Psoas muscle (tissue), 7 donors: ENCODE measurements at regions not wholly inside any gene's neighbourhood (a gene's known extent, or its start where the extent isn't known, plus 50 kb on each side); places are given as distances from the start of the nearest gene placed in this dataset.

ENCODE experiments used
- ATAC-seq, 4 donors: fragments of 200-7000 bp; cut with Tn5 transposase; one replicate each; pipeline ENCODE4 v1.9.1; 2020; ENCODE audit warnings: moderate library complexity in 3 of 4, mild to moderate bottlenecking in 2 of 4
- DNase-seq, 2 donors: peaks; one replicate each; pipeline ENCODE4 v3.0.0-alpha.2; 2020
- H3K27ac ChIP-seq: fragments of 200-600 bp; one replicate; pipeline ENCODE4 v1.8.0; 2022
- H3K27me3 ChIP-seq, 3 donors: fragments of 200-600 bp in 1 of 3; one replicate each; pipeline versions ENCODE4 v1.6.1 to v1.8.0; 2013 to 2022; ENCODE audit warnings: low read length in 2 of 3, mild to moderate bottlenecking in 2 of 3, moderate library complexity in 1 of 3; ENCODE audit not compliant: insufficient read depth in 3 of 3
- H3K36me3 ChIP-seq, 2 donors: fragments of 200-600 bp in 1 of 2; one replicate each; pipeline versions ENCODE4 v1.6.1 to v1.8.0; 2013 to 2022; ENCODE audit warnings: low read depth in 1 of 2, mild to moderate bottlenecking in 1 of 2, moderate library complexity in 1 of 2; ENCODE audit not compliant: insufficient read depth in 1 of 2
- H3K4me1 ChIP-seq: fragments of 200-600 bp; one replicate; pipeline ENCODE4 v1.8.0; 2022
- H3K4me3 ChIP-seq: fragments of 200-600 bp; one replicate; pipeline ENCODE4 v1.8.0; 2022; ENCODE audit warnings: mild to moderate bottlenecking
- H3K9me3 ChIP-seq: fragments of 200-600 bp; one replicate; pipeline ENCODE4 v1.8.0; 2022
- WGBS, 3 donors: extraction: QIAGEN DNeasy Blood & Tissue Kit; methylation state at CpG; one replicate each; pipeline versions ENCODE4 v1.1.6 to v1.1.7; 2013; 5-methylcytosine and 5-hydroxymethylcytosine counted together
- intact Hi-C, 2 donors: fragments of 100-400 bp; cut with DNase I; formaldehyde crosslinking; loops; one replicate each; pipeline versions ENCODE4 v1.11.0 to v1.14.2; 2022
- TF ChIP-seq, protein P1 (sequence below): fragments of 200-600 bp; IDR thresholded peaks from one replicate; pipeline ENCODE4 v1.8.0; 2022; ENCODE audit warnings: antibody characterized with exemption
- donor health status: healthy with polysubstance abuse.
- donor health status: DM: no; HTN: no; CAD: no; lungs with moderate emphysema.
- donor health status: Bipolar disorder and iron deficiency.
- donor health status: healthy.
- donor health status: DM: yes; HTN: yes; CAD: no.
- donor health status: DM: no; HTN: no; CAD: no.
- donor health status: DM: yes; HTN: yes; CAD: no.

DNA sequence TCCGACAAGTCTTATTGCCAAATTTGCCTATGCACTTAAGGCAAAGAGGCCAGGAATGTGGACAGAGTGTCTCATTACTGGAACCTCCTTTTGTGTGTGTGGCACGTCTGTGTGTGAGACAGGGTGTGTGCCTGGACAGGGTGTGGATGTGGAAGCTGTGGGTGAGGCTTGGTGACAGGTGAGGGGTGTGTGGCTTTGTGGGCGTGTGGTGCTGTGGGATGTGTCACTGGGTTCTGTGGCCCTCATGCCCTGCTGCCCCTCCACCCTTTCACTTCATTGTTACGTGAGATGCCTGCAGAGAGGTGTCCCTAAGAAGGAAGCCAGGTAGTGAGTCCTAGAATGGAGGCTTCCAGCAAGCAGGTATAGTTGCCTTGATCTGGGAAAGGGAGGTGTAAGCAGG lies 244.0 kb upstream of the CHRNA7 start:
- intact Hi-C loops = no loop called here
- TF ChIP-seq, protein P1, sequence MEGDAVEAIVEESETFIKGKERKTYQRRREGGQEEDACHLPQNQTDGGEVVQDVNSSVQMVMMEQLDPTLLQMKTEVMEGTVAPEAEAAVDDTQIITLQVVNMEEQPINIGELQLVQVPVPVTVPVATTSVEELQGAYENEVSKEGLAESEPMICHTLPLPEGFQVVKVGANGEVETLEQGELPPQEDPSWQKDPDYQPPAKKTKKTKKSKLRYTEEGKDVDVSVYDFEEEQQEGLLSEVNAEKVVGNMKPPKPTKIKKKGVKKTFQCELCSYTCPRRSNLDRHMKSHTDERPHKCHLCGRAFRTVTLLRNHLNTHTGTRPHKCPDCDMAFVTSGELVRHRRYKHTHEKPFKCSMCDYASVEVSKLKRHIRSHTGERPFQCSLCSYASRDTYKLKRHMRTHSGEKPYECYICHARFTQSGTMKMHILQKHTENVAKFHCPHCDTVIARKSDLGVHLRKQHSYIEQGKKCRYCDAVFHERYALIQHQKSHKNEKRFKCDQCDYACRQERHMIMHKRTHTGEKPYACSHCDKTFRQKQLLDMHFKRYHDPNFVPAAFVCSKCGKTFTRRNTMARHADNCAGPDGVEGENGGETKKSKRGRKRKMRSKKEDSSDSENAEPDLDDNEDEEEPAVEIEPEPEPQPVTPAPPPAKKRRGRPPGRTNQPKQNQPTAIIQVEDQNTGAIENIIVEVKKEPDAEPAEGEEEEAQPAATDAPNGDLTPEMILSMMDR = no peak
- 82 to 87% (median 83%) methylated on average over 4 of the region's 4 CpGs for WGBS, 3 donors
- no peaks in the 10 kb centered on the region for H3K4me1 ChIP-seq
- H3K27ac ChIP-seq = no peak overlapping the region
- DNase-seq = no peak
- no peak for ATAC-seq
- H3K36me3 ChIP-seq = no peaks in the 10 kb centered on the region
- H3K9me3 ChIP-seq = no peaks in the 10 kb centered on the region
- no peak overlapping the region for H3K4me3 ChIP-seq
- H3K27me3 ChIP-seq = no peaks in the 10 kb centered on the region

DNA sequence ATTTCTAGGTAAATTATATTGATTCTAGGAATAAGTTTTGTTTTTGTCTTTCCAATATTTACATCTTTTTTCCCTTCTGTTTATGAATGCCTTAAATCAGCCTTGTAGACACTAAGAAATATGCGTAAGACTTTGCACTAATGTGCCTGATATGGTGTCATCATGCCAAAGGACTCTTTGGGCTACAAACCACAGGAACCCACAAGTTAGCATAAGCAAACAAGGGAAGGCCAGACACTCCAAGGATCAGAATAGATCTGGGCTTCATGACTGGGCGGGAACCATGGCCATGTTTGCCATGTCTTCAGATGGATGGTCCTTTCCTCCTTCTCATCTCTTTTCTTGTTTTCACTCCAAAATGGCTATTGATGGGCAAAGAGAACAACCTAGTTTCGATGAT lies 242.2 kb upstream of the CHRNA7 start:
- no peaks in the 10 kb centered on the region for H3K27me3 ChIP-seq
- ATAC-seq = no peak
- no peaks in the 10 kb centered on the region for H3K9me3 ChIP-seq
- intact Hi-C loops = no loop called here
- no peaks in the 10 kb centered on the region for H3K36me3 ChIP-seq
- WGBS, 3 donors = 48 to 94% (median 68%) methylated on average over 3 of the region's 3 CpGs
- no peak overlapping the region for H3K27ac ChIP-seq
- no peaks in the 10 kb centered on the region for H3K4me1 ChIP-seq
- TF ChIP-seq, protein P1 = no peak
- H3K4me3 ChIP-seq = no peak overlapping the region
- no peak for DNase-seq

DNA sequence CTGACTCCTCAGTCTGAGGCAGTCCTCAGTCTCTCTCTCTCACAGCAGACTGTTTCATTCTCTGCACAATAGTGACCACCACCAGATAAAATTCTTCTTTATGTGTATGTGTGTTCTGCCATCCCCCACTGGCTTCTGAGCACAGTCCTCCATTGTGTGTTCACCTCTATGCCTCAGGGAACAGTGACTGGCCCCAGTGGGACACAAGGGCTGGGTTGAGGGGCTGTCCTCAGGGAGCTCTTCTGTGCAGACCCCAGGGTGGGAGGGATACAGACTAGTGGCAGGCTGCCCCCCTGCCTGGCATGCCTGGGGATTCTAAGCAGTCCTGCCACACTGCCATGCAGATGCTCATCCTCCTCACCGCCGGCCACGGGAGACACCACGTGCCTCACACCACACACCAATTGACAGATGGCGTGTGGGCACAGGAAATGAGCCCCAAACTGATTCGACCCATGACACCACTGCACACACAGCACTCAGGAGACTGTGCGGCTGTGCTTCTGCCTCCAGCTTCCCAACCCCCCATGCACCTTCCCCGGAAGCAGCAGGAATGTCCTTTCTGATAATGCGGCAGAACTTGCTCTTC lies 237.6 kb upstream of the CHRNA7 start:
- intact Hi-C loops = no loop called here
- Histone ChIP-seq H3K27me3 (no peaks in the 10 kb centered on the region), H3K27ac (no peak overlapping the region), H3K36me3 (no peaks in the 10 kb centered on the region), H3K4me1 (no peaks in the 10 kb centered on the region), H3K9me3 (no peaks in the 10 kb centered on the region), H3K4me3 (no peak overlapping the region)
- ATAC-seq (no peak), DNase-seq (no peak)
- TF ChIP-seq, protein P1 = no peak
- WGBS, 3 donors = 80 to 86% (median 83%) methylated on average over 9 of the region's 9 CpGs

DNA sequence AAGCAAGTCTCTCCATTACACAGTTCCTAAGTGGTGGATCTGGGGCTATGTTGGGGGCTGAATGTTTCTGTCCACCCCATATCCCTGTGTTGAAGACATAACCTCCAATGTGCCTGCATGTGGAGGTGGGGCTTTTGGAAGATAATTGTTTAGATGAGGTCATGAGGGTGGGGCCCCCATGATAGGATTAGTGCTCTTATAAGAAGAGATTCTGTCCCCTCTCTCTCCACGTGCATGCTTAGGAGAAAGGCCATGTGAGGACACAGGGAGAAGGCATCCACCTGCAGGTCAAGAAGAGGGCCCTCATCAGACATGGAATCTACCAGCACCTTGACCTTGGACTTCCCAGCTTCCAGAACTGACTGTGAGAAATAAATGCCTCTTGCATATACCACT lies 231.0 kb upstream of the CHRNA7 start:
- Histone ChIP-seq H3K27ac (peak overlapping the region; percentile 31), H3K4me1 (no peaks in the 10 kb centered on the region), H3K9me3 (no peaks in the 10 kb centered on the region), H3K36me3 (no peaks in the 10 kb centered on the region), H3K27me3 (no peaks in the 10 kb centered on the region), H3K4me3 (no peak overlapping the region)
- WGBS, 3 donors = 60 to 63% (median 60%) methylated on average over 1 of the region's 1 CpG
- TF ChIP-seq, protein P1 = no peak
- no peak for DNase-seq
- intact Hi-C loops = no loop called here
- no peak for ATAC-seq

DNA sequence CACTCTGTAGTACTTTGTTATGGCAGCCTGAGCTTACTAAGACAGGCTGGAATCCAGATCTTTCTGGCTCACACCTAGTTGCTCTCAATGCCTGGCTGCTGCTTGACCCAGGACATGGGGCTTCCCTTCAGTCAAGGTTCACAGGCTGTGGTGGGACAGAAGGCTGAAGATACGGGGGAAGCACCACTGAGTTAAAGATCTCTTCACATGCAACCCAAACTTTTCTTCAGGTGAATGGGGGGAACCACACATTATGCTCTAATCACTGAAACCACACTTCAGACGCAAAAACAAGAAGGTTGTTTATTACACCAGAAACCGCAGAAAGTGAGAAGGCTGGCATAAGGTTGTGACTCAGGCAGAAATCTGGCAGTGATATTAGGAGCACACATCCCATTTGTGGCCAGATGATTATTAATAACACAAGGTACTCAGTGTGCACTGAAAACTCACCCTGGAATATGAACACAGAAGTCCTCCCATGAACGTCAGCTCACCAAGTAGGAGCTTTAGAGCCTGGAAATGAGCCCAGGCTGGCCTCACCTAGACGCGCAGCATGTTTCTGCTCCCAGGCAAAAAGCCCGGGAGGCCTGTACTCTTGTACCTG lies 230.5 kb upstream of the CHRNA7 start:
- Histone ChIP-seq H3K4me1 (no peaks in the 10 kb centered on the region), H3K36me3 (no peaks in the 10 kb centered on the region), H3K9me3 (no peaks in the 10 kb centered on the region), H3K4me3 (no peak overlapping the region), H3K27me3 (no peaks in the 10 kb centered on the region), H3K27ac (peak overlapping the region; percentile 31)
- ATAC-seq (peak; percentile 82 to 90 (median 89)), DNase-seq (no peak)
- intact Hi-C loops = no loop called here
- 47 to 95% (median 64%) methylated on average over 7 of the region's 7 CpGs for WGBS, 3 donors
- TF ChIP-seq, protein P1 = no peak
